Testis (tissue), 2 donors: ENCODE measurements at regions not wholly inside any gene's neighbourhood (a gene's known extent, or its start where the extent isn't known, plus 50 kb on each side); places are given as distances from the start of the nearest gene placed in this dataset.

Experiments
- POLR2A ChIP-seq: fragments of 450-650 bp; IDR thresholded peaks from one replicate; pipeline ENCODE4 v1.6.1; 2017; ENCODE audit warnings: antibody characterized with exemption, mild to moderate bottlenecking, moderate library complexity
- TF ChIP-seq, protein P1 (sequence below), 3 experiments: fragments of 450-650 bp in 2 of 3; fragments of 200-600 bp in 1 of 3; sonication (generic) in 1 of 3; IDR thresholded peaks; one replicate each; pipeline ENCODE4 v1.5.1; 2016 to 2019; ENCODE audit warnings: antibody characterized with exemption in 3 of 3, mild to moderate bottlenecking in 2 of 3, moderate library complexity in 1 of 3

DNA sequence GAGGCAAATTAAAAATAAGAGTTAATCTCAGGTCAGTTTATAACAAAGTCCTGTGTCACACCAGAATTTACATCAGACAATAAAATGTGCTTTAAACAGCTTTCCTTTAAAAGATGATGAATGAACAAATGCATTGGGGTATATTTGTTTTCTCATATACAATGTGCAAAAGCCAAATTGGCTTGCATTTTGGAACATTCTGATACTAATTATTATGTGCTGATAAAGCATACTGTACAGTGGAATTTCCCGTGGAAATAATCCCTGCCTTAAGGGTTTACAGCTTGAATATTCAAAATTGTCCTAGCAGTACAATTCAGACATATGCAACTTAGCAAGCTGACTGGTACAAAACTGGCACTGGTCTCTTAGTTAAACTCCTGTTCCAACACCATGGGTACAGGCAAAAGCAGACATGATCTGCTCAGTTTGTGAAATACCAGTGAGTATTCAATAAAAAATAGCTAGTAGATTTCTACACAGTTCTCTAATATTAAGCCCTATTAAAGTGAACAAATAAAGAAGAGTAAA lies 373.4 kb downstream of the SLITRK1 start:
- TF ChIP-seq, protein P1, sequence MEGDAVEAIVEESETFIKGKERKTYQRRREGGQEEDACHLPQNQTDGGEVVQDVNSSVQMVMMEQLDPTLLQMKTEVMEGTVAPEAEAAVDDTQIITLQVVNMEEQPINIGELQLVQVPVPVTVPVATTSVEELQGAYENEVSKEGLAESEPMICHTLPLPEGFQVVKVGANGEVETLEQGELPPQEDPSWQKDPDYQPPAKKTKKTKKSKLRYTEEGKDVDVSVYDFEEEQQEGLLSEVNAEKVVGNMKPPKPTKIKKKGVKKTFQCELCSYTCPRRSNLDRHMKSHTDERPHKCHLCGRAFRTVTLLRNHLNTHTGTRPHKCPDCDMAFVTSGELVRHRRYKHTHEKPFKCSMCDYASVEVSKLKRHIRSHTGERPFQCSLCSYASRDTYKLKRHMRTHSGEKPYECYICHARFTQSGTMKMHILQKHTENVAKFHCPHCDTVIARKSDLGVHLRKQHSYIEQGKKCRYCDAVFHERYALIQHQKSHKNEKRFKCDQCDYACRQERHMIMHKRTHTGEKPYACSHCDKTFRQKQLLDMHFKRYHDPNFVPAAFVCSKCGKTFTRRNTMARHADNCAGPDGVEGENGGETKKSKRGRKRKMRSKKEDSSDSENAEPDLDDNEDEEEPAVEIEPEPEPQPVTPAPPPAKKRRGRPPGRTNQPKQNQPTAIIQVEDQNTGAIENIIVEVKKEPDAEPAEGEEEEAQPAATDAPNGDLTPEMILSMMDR (IDR thresholded peaks at IDR 0.05) = no peak
- no peak for TF ChIP-seq POLR2A
